H1 (cell line): ENCODE measurements at regions not wholly inside any gene's neighbourhood (a gene's known extent, or its start where the extent isn't known, plus 50 kb on each side); places are given as distances from the start of the nearest gene placed in this dataset.

ENCODE experiments used
- CTCF ChIA-PET: fragments of 300-600 bp; sonication (Branson Sonifier 250); formaldehyde crosslinking; loops from one replicate; lab custom pipeline; 2021; ENCODE audit not compliant: partially characterized antibody; lab: Charles Lee
- POLR2A ChIA-PET: fragments of 300-600 bp; sonication (Branson Sonifier 250); formaldehyde crosslinking; loops from one replicate; lab custom pipeline; 2021; ENCODE audit warnings: inconsistent platforms; ENCODE audit not compliant: partially characterized antibody; lab: Charles Lee
- DNase-seq, 2 experiments: peaks; one replicate each; pipeline versions ENCODE4 v3.0.0 to v3.0.0-alpha.2; 2010 to 2022; ENCODE audit warnings: low spot score in 2 of 2, low read depth in 1 of 2, mixed read lengths in 1 of 2
- FAIRE-seq: peaks from 2 replicates; lab custom pipeline; 2011; peaks lifted over from hg19 to GRCh38; lab: Jason Lieb, UNC
- H2AFZ ChIP-seq: 2 replicates; pipeline ENCODE4 v1.8.1; 2012; ENCODE audit warnings: low read length, inconsistent platforms
- H2AK5ac ChIP-seq: 2 replicates; pipeline ENCODE4 v1.6.1; 2013; ENCODE audit warnings: low read depth, low read length
- H2BK120ac ChIP-seq: replicated peaks from 2 replicates; pipeline ENCODE3; 2013; ENCODE audit warnings: low read depth, low read length, inconsistent platforms
- H2BK12ac ChIP-seq: 2 replicates; pipeline ENCODE4 v1.6.1; 2013; ENCODE audit warnings: low read depth, low read length
- H2BK15ac ChIP-seq: 2 replicates; pipeline ENCODE4 v1.6.1; 2013; ENCODE audit warnings: low read length
- H2BK20ac ChIP-seq: 2 replicates; pipeline ENCODE4 v1.6.1; 2013; ENCODE audit warnings: low read length
- H2BK5ac ChIP-seq: 2 replicates; pipeline ENCODE4 v1.6.1; 2013; ENCODE audit warnings: low read depth, low read length
- H3K14ac ChIP-seq: 2 replicates; pipeline ENCODE4 v1.6.1; 2013; ENCODE audit warnings: inconsistent platforms; ENCODE audit not compliant: insufficient read length
- H3K18ac ChIP-seq: 2 replicates; pipeline ENCODE4 v1.6.1; 2013; ENCODE audit warnings: low read length; ENCODE audit errors: extremely low read depth
- H3K23ac ChIP-seq: 2 replicates; pipeline ENCODE4 v1.6.1; 2013; ENCODE audit warnings: inconsistent platforms; ENCODE audit not compliant: insufficient read length
- H3K23me2 ChIP-seq: 2 replicates; pipeline ENCODE4 v1.6.1; 2013; ENCODE audit warnings: low read depth, low read length
- H3K27ac ChIP-seq: 2 replicates; pipeline ENCODE4 v1.6.1; 2011; ENCODE audit warnings: low read depth, low read length, inconsistent platforms
- H3K27me3 ChIP-seq, 4 experiments: replicated peaks in 1 of 4; 1 replicate in 1 of 4; 2 replicates in 3 of 4; pipeline versions ENCODE4 v1.6.1 to v1.8.1; 2011 to 2013; ENCODE audit warnings: low read length in 3 of 4, mild to moderate bottlenecking in 3 of 4, inconsistent platforms in 2 of 4, mixed read lengths in 2 of 4, moderate library complexity in 1 of 4; ENCODE audit not compliant: control insufficient read depth in 3 of 4, insufficient read depth in 3 of 4; ENCODE audit errors: extremely low read depth in 1 of 4
- H3K36me3 ChIP-seq, 4 experiments: 2 replicates each; pipeline versions ENCODE4 v1.6.1 to v1.8.1; 2011 to 2013; ENCODE audit warnings: mild to moderate bottlenecking in 4 of 4, low read length in 3 of 4, moderate library complexity in 2 of 4, control low read depth in 1 of 4, inconsistent platforms in 1 of 4; ENCODE audit not compliant: insufficient read depth in 4 of 4, control insufficient read depth in 2 of 4
- H3K4ac ChIP-seq: replicated peaks from 2 replicates; pipeline ENCODE3; 2013; ENCODE audit warnings: low read length, low read depth, mixed read lengths, inconsistent platforms; ENCODE audit not compliant: insufficient read length
- H3K4me1 ChIP-seq, 4 experiments: replicated peaks in 1 of 4; 1 replicate in 1 of 4; 2 replicates in 3 of 4; pipeline versions ENCODE4 v1.6.1 to v1.8.1; 2011 to 2013; ENCODE audit warnings: low read length in 3 of 4, inconsistent platforms in 2 of 4, mixed read lengths in 1 of 4; ENCODE audit not compliant: insufficient read depth in 4 of 4, control insufficient read depth in 3 of 4
- H3K4me2 ChIP-seq, 2 experiments: 2 replicates each; pipeline versions ENCODE4 v1.6.1 to v1.8.1; 2011 to 2013; ENCODE audit warnings: low read depth in 2 of 2, low read length in 2 of 2, control low read depth in 1 of 2, inconsistent platforms in 1 of 2, mild to moderate bottlenecking in 1 of 2; ENCODE audit not compliant: insufficient read depth in 1 of 2
- H3K4me3 ChIP-seq, 4 experiments: fragments of 200-600, 300-600 bp in 1 of 4; sonication (generic), shearing (Covaris generic), sonication (Bioruptor Twin) in 1 of 4; 2 replicates each; pipeline versions ENCODE4 v1.5.1 to v1.8.1; 2011 to 2016; ENCODE audit warnings: low read length in 4 of 4, low read depth in 3 of 4, control low read depth in 2 of 4, inconsistent platforms in 2 of 4, mild to moderate bottlenecking in 2 of 4, mixed read lengths in 1 of 4, moderate library complexity in 1 of 4; ENCODE audit not compliant: insufficient read depth in 2 of 4; ENCODE audit errors: extremely low read depth in 1 of 4
- H3K56ac ChIP-seq: replicated peaks from 2 replicates; pipeline ENCODE3; 2013; ENCODE audit warnings: low read depth, mild to moderate bottlenecking, mixed read lengths, low read length, inconsistent platforms; ENCODE audit not compliant: insufficient read length
- H3K79me1 ChIP-seq: 2 replicates; pipeline ENCODE4 v1.6.1; 2013; ENCODE audit warnings: low read depth, low read length, control low read depth
- H3K79me2 ChIP-seq, 2 experiments: 2 replicates each; pipeline versions ENCODE4 v1.6.1 to v1.8.1; 2012 to 2013; ENCODE audit warnings: low read length in 2 of 2, mild to moderate bottlenecking in 2 of 2, inconsistent platforms in 1 of 2; ENCODE audit not compliant: insufficient read depth in 2 of 2, control insufficient read depth in 1 of 2
- H3K9ac ChIP-seq, 4 experiments: replicated peaks in 1 of 4; 1 replicate in 1 of 4; 2 replicates in 3 of 4; pipeline versions ENCODE4 v1.6.1 to v1.8.1; 2011 to 2013; ENCODE audit warnings: low read depth in 3 of 4, low read length in 3 of 4, control low read depth in 2 of 4, mild to moderate bottlenecking in 2 of 4, moderate library complexity in 2 of 4, inconsistent platforms in 1 of 4; ENCODE audit errors: extremely low read depth in 1 of 4
- H3K9me3 ChIP-seq, 2 experiments: 2 replicates each; pipeline versions ENCODE4 v1.6.1 to v1.8.1; 2012 to 2013; ENCODE audit warnings: mild to moderate bottlenecking in 2 of 2, moderate library complexity in 2 of 2, control low read depth in 1 of 2, inconsistent platforms in 1 of 2, low read depth in 1 of 2, low read length in 1 of 2, mixed read lengths in 1 of 2; ENCODE audit not compliant: insufficient read depth in 2 of 2
- H4K20me1 ChIP-seq, 2 experiments: replicated peaks in 1 of 2; 2 replicates each; pipeline versions ENCODE3 to v1.8.1; 2011 to 2013; ENCODE audit warnings: inconsistent platforms in 2 of 2, low read length in 2 of 2, mild to moderate bottlenecking in 1 of 2; ENCODE audit not compliant: insufficient read depth in 2 of 2, control insufficient read depth in 1 of 2
- H4K5ac ChIP-seq: 2 replicates; pipeline ENCODE4 v1.6.1; 2013; ENCODE audit warnings: low read length, low read depth, mixed read lengths, inconsistent platforms; ENCODE audit not compliant: insufficient read length
- H4K8ac ChIP-seq: 2 replicates; pipeline ENCODE4 v1.8.0; 2013; ENCODE audit warnings: mild to moderate bottlenecking, moderate library complexity, low read length, inconsistent platforms; ENCODE audit not compliant: insufficient read depth; ENCODE audit errors: extremely low read depth
- H4K91ac ChIP-seq: replicated peaks from 2 replicates; pipeline ENCODE3; 2013; ENCODE audit warnings: low read length, mixed read lengths, inconsistent platforms; ENCODE audit not compliant: insufficient read length
- CHD1 ChIP-seq: IDR thresholded peaks from 2 replicates; pipeline ENCODE4 v1.6.1; 2012; ENCODE audit warnings: low read depth, low read length, improper control_type of control experiment
- CREB1 ChIP-seq: IDR thresholded peaks from 2 replicates; pipeline ENCODE4 v1.6.1; 2012; ENCODE audit warnings: inconsistent platforms
- EGR1 ChIP-seq: IDR thresholded peaks from 2 replicates; pipeline ENCODE4 v1.6.1; 2011; ENCODE audit warnings: low read depth, low read length, borderline replicate concordance
- FOSL1 ChIP-seq: IDR thresholded peaks from 2 replicates; pipeline ENCODE4 v1.6.1; 2011; ENCODE audit warnings: mild to moderate bottlenecking, low read depth, low read length, moderate library complexity; ENCODE audit not compliant: insufficient read depth
- KDM1A ChIP-seq: fragments of 200-600, 300-600 bp; sonication (generic); IDR thresholded peaks from 2 replicates; pipeline ENCODE4 v1.7.1; 2016; ENCODE audit warnings: mild to moderate bottlenecking, low read length, borderline replicate concordance
- KDM4A ChIP-seq: IDR thresholded peaks from one replicate; pipeline ENCODE4 v1.7.1; 2012; ENCODE audit warnings: low read depth, mild to moderate bottlenecking, moderate library complexity, low read length, inconsistent platforms; ENCODE audit not compliant: severe bottlenecking
- MAFK ChIP-seq: IDR thresholded peaks from 2 replicates; pipeline ENCODE4 v1.6.1; 2012; ENCODE audit warnings: low read depth, mild to moderate bottlenecking, improper control_type of control experiment, low read length
- NRF1 ChIP-seq: IDR thresholded peaks from 2 replicates; pipeline ENCODE4 v1.6.1; 2011; ENCODE audit warnings: mild to moderate bottlenecking, low read depth, low read length, improper control_type of control experiment
- RNF2 ChIP-seq: fragments of 200-900, 300-1000 bp; sonication (generic); IDR thresholded peaks from 2 replicates; pipeline ENCODE4 v1.7.1; 2016; ENCODE audit warnings: borderline replicate concordance, low read depth, mild to moderate bottlenecking, antibody characterized with exemption, low read length; ENCODE audit not compliant: poor library complexity, severe bottlenecking; ENCODE audit errors: missing control alignments
- SAP30 ChIP-seq: fragments of 300-600 bp; sonication (generic); IDR thresholded peaks from 2 replicates; pipeline ENCODE4 v1.7.1; 2012; ENCODE audit warnings: low read length, moderate library complexity, mild to moderate bottlenecking, inconsistent platforms; ENCODE audit not compliant: insufficient read depth, insufficient replicate concordance
- TAF7 ChIP-seq: optimal IDR thresholded peaks from 2 replicates; pipeline ENCODE3; 2011; ENCODE audit warnings: low read depth, mild to moderate bottlenecking, inconsistent platforms, low read length, moderate library complexity, borderline replicate concordance
- WGBS, 2 experiments: shearing (Covaris generic) in 1 of 2; methylation state at CpG; one replicate each; pipeline versions ENCODE4 v1.1.6 to v1.1.7; 2013 to 2015; ENCODE audit warnings: low lambda C conversion rate in 2 of 2, mixed read lengths in 2 of 2, inconsistent platforms in 1 of 2, low coverage in 1 of 2, missing lambda C conversion rate in 1 of 2; ENCODE audit not compliant: insufficient replicate concordance in 2 of 2, insufficient coverage in 1 of 2, insufficient read length in 1 of 2; ENCODE audit errors: extremely low coverage in 1 of 2, missing lambda C conversion rate in 1 of 2; 5-methylcytosine and 5-hydroxymethylcytosine counted together
- TF ChIP-seq, protein P1 (sequence below): IDR thresholded peaks from 2 replicates; pipeline ENCODE4 v1.6.1; 2011; ENCODE audit warnings: low read length, improper control_type of control experiment

DNA sequence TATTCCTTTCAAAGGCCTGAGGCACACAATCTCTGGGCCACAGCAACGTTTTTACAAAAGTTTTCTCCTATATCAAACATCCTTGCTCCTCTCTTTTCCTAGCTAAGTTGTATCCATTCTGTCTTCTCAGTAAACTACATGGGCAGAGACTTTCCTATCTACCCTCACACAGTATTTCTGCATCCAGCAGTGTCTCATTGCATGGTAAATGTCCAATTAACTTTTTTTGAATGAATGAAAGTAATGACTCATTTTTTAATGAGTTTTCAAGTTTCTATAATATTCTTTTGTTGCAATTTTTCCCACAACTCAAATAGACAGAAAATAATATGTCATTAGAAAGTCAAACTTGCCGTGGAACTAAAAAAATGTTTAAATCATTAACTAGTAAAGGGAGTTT, 688.6 kb downstream of the JRKL start:
- Histone ChIP-seq H3K36me3 (no peaks in the 10 kb centered on the region), H3K4ac (no peak overlapping the region), H4K8ac (no peak overlapping the region), H4K5ac (no peak overlapping the region), H2AK5ac (no peak overlapping the region), H2BK15ac (no peak overlapping the region), H2BK20ac (no peak overlapping the region), H3K9ac (no peak overlapping the region), H2BK12ac (no peak overlapping the region), H3K23me2 (no peaks in the 10 kb centered on the region), H3K18ac (no peak overlapping the region), H3K79me2 (no peaks in the 10 kb centered on the region), H4K20me1 (no peaks in the 10 kb centered on the region), H3K9me3 (peaks cover 0 to 2% of the 10 kb centered on the region in 2 experiments; a peak in 2 of 4 replicates), H4K91ac (no peak overlapping the region), H3K27ac (no peak overlapping the region), H2AFZ (no peak overlapping the region), H3K79me1 (no peaks in the 10 kb centered on the region), H3K4me2 (no peak overlapping the region), H3K23ac (no peak overlapping the region), H3K4me1 (no peaks in the 10 kb centered on the region), H2BK120ac (no peak overlapping the region), H3K56ac (no peak overlapping the region), H3K14ac (no peak overlapping the region), H3K4me3 (no peak overlapping the region), H2BK5ac (no peak overlapping the region), H3K27me3 (no peaks in the 10 kb centered on the region)
- POLR2A ChIA-PET = no interaction called here
- CTCF ChIA-PET = interaction anchor here (1.1 to 2.1 kb wide), 2 partner anchors 63 to 424 kb away, joined by 3 to 8 read pairs; no protein-coding TSS in a partner anchor
- WGBS, 2 experiments = 87% methylated on average over 2 of the region's 2 CpGs; no CpG with 5 or more reads in 1 of the 2 experiments
- no peak for FAIRE-seq
- DNase-seq = no peak
- TF ChIP-seq KDM4A (no peak), FOSL1 (no peak), CHD1 (no peak), CREB1 (no peak), MAFK (no peak), TAF7 (no peak), KDM1A (no peak), SAP30 (no peak), NRF1 (no peak), RNF2 (no peak), EGR1 (no peak)
- TF ChIP-seq, protein P1, sequence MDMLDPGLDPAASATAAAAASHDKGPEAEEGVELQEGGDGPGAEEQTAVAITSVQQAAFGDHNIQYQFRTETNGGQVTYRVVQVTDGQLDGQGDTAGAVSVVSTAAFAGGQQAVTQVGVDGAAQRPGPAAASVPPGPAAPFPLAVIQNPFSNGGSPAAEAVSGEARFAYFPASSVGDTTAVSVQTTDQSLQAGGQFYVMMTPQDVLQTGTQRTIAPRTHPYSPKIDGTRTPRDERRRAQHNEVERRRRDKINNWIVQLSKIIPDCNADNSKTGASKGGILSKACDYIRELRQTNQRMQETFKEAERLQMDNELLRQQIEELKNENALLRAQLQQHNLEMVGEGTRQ = no peak
